ENCODE measurements at regions not wholly inside any gene's neighbourhood (a gene's known extent, or its start where the extent isn't known, plus 50 kb on each side); places are given as distances from the start of the nearest gene placed in this dataset.

DNA sequence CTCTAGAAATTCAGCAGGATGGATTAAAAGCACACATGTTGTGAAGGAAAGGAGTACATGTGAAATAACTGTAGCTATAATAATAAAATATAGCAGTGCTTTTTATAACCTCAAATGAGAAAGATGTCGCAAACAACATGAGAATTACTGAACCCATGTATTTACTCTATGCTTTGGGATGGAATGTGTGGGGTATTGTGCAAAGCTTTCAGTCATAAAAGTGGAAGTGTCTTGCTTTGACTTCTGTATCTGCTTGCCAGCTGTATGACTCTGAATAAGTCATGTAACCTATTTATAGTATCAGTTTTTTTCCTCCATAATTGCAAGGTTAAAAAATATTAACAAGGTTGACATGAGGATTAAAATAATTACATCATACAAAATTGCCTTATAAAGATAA, 519.3 kb upstream of the CADM2 start:
- no peak for DNase-seq (ENCODE audit: low spot score)

DNA sequence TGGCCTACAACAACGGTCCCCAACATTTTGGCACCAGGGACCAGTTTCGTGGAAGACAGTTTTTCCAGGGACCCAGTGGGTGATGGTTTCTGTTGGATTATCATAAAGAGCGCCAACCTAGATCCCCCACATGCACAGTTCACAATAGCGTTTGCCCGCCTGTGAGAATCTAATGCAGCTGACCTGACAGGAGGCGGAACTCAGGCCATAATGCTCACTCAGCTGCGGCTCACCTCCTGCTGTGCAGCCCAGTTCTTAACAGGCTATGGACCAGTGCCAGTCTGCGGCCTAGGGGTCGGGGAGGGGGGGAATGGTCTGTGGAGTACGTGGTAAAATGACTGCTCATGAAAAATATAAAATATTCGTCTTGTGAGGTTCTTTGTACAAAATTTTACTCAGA, 518.5 kb upstream of the CADM2 start:
- DNase-seq (ENCODE audit: low spot score) = no peak

DNA sequence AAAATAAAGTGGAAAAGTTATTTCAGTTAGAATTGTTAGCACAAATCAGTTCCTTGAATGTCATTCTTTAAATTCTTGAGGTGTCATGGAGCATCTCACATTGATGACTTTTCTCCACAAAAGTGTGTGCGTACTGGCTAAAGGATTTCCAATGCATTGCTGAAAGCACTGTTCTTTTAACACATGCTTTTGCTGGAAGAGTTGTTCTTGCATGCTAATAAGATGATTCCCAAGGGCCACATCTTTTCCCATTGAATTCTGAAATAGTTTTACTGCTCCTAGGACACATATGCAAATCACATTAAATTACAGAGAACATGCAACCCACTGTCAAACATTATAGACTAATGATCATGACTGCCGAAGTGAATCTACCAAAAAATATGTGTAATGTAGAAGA, 516.3 kb upstream of the CADM2 start:
- no peak for DNase-seq (ENCODE audit: low spot score)

DNA sequence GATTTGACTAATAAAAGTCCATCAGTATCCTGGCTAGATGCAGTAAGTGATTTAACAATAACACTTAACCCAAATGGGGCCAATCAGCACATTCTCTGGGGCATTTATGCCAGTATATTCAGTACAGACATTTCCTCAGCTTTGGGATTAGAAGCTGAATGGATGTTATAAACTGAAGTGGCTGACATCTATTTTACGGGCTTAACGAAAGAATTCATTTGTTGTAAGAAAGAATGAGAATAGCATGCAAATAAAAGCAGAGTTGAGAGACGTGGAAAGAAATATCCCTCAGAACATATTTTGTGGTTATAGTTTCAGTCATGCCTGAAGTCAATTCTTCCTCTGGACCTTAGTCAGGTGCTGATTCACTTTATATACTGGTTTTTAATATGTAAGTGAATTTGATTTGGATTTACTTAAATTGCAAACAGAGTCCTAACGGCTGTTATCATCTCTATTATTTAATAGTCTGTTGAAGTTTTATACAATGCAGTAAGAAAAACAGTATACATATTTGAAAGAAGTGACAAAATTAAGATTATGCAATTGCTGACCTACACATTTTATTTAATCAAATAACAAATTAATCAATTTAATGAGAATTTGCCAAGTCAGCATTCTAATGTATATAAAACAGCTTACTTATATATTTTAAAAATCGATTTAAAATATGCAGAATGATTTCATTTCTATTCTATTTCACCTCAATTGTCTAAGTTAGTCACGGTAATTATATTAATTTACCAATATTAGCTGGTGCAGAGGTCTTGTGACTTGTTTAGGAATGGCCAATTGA, 513.9 kb upstream of the CADM2 start:
- DNase-seq (ENCODE audit: low spot score) = no peak

DNA sequence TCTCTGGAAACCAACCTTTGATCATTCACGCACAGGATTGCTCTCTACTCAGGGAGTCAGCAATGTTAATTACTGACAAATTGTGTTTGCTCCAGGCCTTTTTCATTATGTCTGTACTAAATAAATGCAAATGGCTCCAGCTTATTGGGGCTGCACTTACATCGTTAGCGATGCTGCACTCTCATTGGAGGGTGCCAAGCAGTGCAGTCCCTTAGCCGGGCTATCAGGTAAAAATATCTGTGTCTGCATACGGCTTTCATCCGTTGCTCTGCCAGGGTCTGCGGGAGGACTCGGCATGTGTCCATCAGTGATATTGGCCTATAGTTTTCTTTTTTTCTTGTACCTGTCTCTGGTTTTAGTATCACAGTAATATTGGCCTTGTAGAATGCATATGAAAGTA, 471.5 kb upstream of the CADM2 start:
- DNase-seq (ENCODE audit: low spot score) = no peak

DNA sequence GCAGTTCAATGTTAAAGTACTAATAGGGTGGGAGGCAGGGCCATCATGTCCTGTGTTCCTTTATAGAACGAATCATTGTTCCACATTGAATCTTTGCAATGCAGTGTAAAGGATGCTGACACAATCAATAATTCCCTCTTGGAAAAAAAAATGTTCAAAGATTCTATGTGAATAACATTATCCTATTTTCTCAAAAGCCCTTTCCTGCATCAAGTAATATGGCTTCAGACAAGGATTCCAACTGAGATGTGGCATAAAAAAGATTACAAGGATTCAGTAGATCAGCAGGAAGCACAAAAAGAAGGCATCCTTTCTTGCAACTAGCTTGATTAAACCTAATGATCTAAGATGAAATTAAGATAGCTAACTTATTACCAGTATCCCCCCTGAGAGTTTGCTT, 454.0 kb upstream of the CADM2 start:
- no peak for DNase-seq (ENCODE audit: low spot score)

DNA sequence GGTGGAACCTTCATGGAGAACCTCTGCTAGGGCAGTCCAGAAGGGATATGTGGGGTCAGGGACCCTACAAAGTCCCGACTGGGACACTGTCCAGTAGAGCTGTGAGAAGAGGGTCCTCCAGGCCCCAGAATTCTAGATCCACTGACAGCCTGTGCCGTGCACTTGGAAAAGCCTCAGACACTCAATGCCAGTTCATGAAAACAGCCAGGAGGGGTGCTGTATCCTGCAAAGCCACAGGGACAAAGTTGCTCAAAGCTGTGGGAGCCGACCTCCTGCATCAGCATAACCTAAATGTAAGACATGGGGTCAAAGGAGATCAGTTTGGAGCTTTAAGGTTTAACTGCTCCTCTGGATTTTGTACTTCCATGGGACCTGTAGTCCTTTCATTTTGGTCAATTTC, 448.8 kb upstream of the CADM2 start:
- no peak for DNase-seq (ENCODE audit: low spot score)

DNA sequence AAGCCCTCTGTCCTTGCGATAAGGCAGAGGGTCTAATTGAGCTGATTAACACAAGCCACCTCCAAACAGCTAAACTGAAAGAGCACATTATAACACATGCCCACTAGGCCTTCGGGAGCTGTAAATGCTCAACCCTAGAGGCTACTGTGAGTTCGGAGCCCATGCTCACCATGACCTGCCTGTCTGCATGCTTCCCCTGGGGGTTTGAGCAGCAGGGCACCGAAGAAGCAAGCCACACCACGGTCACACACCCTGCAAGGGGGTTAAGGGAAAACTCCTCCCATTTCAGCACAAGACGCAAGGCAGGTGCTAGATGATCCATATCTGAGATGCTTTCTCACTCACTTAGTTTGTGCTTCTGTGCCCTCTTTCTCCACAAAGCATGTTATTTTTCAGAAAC, 435.9 kb upstream of the CADM2 start:
- DNase-seq (ENCODE audit: low spot score) = no peak

DNA sequence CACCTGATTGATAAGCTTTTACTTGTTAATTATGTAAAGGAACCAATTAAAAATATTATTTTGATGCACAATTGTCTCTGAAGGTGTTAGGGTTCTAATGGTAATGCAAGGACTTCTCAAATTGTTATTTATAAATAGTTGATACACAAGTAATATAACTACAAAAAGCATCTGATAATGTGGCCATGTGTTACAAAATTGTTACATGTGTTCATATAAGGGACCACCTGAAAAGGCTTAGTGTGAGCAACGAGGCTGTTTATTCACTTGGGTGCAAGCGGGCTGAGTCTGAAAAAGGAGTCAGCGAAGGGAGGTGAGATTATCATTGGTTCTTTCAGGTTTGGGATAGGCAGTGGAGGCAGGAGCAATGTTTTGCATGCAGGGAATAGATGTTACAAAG, 421.9 kb upstream of the CADM2 start:
- no peak for DNase-seq (ENCODE audit: low spot score)

DNA sequence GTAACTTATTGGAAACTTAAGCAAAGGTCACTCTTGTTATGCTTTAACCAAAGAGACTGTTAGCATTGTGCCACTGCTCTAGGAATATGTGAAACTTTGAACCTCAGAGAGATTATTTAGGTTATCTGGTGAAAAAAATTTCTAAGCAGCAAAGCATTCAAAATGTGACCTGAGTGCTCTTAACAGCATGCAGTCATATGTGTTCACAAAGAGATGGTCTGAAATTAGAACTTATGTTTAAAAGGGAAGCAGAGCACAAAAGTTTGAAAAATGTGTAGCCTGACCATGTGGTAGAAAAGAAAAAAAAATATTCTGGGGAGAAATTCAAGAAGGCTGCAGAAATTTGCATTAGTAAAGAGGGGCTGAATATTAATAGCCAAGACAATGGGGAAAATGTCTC, 420.2 kb upstream of the CADM2 start:
- DNase-seq (ENCODE audit: low spot score) = no peak

DNA sequence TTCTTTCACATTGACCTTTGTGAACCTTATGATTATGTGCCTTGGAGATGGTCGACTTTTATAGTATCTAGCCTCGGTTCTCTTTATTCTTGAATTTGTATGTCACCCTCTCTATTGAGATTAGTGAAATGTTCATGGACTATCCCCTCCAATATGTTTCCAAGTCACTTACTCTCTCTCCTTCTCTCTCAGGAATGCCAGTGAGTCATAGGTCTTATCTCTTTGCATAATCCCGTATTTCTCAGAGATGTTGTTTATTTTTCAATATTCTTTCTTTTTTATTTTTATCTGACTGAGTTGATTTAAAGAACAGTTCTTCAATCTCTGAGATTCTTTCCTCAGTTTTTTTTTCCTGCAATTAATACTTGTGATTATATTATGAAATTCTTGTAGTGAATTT, 411.6 kb upstream of the CADM2 start:
- DNase-seq (ENCODE audit: low spot score) = no peak

DNA sequence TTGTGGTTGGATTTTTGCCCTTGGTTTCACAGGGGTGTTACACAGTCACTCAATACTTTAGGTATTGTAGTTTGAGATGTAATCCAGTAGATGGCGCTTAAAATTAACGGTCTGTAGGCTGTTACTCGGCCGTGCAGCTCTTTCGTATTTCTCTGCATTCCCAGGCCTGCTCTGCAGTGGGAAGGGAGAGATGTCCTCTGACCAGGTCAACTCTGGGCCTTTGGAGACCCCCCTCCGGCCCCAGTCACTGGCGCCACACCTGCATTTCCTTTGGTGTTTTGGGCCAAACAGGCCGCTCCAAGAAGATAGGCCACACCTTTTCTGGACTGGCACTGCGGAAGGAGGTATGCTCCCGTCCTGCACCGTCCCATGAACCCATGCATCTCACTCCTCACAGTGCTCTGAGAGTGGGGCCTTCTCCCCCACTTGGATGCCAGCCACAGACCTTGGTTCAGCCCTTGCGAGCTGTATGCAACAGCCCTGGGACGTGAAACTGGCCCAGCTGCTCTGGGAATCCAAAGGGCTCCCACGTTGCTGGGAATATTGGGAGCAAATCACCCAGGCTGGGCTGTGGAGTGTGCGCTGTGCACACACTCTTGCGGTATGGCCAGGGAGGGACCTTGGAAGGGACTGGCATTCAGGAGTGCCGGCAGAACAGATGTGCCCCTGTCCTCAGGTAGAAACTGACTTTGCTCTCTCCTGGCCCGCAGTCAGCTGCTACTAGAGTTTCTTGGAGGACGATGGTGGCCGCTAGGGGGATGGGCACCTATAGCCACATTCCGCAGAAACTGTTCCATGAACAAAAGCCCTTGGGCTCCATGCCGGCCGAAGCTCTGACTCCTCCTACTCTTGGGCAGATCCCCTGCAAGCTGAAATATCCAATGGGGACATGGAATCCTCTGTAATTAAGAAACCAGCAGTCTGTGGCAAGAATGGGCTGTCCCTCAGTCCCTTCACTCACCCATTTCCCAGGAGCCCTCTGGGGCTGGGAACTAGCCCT, 410.5 kb upstream of the CADM2 start:
- peak; percentile 28 for DNase-seq (ENCODE audit: low spot score)

DNA sequence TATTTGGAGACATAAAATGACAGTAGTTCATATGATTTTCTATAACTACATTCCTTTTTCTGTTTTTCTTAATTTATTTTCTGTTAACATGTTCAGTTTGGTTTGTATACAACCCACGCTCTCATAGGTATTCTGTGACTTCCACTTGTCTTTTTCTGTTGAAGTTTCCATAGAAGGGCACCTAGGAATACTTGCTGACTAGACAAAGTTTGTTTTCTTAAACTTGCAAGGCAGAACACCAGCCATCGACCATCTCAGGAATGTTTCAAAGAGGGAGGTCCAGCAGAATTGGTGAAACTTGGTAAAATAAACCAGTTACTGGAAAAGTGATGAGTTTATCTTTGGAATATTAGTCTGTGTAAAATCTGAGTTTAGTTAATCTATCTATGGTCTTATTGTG, 403.2 kb upstream of the CADM2 start:
- DNase-seq (ENCODE audit: low spot score) = no peak

DNA sequence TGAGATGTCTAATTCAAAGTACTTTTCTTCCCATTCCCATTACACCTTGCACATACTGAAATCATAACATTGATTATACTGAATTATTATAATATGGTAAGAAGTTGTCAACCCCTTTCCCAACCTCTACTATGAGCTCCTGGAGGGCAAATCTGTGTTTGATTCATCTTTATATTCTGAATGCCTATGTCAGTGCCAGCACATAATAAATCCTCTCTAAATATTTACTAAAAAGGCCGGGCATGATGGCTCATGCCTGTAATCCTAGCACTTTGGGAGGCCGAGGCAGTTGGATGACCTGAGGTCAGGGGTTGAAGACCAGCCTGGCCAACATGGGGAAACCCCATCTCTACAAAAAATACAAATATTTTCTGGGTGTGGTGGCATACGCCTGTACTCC, 392.5 kb upstream of the CADM2 start:
- DNase-seq (ENCODE audit: low spot score) = no peak

DNA sequence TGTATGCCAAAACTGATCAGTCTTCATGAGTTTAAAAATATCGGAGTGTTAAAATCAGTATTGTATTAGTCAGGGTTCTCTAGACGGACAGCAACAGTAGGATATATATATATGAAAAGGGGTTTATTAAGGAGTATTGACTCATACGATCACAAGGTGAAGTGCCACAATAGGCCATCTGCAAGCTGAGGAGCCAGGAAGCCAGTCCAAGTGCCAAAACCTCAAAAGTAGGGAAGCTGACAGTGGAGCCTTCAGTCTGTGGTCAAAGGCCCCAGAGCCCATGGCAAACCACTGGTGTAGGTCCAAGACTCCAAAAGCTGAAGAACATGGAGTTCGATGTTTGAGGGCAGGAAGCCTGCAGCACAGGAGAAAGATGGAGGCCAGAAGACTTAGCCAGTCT, 391.0 kb upstream of the CADM2 start:
- DNase-seq (ENCODE audit: low spot score) = no peak

DNA sequence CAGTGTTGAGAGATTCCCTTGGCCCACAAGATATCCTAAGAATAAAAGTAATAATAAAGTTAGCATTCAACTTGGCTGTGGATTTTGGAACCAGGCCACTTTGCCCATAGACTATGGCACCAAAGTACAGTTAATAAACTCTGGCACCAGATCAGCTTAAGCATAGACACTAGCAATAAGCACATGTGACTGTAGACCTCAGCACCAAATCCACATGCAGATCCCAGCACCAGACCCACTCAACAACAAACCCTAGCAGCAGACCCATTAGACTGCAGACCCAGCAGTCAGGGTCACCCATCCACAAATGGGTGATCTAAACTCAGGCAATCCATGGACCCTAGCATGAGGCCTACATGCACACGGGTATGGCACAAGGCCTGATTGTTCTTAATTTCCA, 384.8 kb upstream of the CADM2 start:
- no peak for DNase-seq (ENCODE audit: low spot score)

DNA sequence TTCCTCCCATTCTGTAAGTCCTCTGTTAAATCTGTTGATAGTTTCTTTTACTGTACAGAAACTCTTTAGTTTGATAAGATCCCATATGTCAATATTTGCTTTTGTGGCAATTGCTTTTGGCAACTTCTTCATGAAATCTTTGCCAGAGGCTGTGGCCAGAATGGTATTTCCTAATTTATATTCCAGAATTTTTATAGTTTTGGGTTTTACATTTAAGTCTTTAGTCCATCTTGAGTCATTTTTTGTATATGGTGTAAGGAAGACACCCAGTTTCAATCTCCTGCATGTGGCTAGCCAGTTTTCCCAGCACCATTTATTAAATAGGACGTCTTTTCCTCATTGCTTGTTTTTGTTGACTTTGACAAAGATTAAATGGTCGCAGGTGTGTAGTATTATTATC, 372.4 kb upstream of the CADM2 start:
- no peak for DNase-seq (ENCODE audit: low spot score)

DNA sequence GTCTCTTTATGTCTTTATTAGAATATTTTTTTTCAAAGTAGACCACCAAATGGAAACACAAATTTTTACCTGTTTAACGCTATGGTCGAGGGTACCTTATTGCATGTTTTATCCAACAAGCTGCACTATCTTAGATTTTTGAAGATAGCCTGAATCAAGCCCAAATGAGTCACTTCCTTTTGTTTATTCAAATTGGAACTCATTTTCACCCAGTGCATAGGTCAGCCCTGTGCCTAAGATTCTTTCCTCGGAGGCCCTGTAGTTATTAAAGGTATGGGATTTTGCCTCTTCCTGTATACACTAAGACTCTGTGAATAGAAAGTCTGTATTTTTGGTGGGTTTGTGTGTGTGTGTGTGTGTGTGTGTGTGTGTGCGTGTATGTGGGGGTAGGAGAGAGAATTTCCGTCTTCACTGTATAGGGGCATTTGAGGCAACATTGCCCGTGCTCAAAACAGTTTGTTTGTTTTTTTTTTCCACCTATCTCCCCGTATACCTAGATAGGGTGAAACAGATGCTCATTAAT, 358.0 kb upstream of the CADM2 start:
- no peak for DNase-seq (ENCODE audit: low spot score)

DNA sequence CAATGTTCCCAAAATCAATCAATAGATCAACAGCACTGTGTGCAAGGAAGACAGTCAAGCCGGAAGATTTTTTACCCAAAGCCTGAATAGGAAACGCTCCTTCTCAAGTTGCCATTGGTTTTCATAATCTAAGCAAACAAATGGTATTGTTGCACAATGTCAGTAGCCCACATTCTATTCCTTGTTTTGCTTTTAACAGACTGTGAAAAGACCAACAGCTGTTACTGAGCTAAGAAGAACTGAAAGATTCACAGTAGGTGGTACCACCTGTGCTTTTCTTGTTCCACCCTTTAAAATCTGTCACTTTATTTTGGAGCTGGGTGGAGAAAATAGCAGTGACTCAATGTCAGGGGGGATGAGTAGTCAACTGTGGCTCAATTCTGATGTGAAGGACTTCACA, 357.5 kb upstream of the CADM2 start:
- no peak for DNase-seq (ENCODE audit: low spot score)

DNA sequence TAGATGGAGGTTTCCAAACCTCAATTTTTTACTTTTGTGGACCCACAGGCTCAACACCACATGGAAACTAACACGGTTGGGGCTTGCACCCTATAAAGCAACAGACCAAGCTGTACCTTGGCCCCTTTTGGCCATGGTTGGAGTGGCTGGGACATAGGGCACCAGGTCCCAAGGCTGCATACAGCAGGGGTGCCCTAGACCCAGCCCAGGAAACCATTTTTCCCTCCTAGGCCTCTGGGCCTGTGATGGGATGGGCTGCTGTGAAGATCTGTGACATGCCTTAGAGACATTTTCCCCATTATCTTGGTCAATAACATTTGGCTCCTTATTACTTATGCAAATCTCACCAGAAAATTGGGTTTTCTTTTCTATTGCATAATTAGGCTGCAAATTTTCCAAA, 337.0 kb upstream of the CADM2 start:
- DNase-seq (ENCODE audit: low spot score) = no peak

DNA sequence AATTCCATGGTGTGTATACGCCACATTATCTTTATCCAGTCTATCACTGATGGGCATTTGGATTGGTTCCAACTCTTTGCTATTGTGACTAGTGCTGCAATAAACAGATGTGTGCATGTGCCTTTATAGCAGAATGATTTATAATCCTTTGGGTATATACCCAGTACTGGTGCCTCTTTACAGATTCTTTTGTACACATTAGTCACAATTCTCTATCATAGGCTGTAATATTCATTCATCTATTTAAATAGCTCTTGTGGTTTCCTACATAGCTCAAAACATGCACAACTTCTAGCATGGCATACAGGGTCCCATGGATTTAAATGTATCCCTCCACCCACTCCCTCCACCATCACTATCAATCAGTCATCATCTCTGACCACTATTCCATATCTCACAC, 324.1 kb upstream of the CADM2 start:
- no peak for DNase-seq (ENCODE audit: low spot score)

DNA sequence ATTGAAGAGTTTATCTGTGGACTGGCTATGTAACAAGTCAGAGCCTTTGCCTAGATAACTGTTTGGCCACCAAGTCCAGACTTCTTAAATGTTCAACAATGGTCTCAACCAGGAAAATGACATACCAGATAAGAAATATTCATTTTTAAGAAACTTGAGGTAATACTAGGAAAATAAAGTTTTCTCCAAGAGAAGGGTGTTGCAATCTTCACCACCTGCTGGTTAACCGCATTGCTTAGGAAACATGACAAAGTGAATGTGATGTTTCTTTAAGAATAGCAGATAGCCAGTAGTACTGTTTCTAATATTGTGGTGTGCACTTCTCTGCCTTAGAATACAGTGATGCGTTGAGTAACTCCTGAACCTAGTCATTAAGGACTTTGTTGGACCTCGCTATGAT, 321.5 kb upstream of the CADM2 start:
- no peak for DNase-seq (ENCODE audit: low spot score)

DNA sequence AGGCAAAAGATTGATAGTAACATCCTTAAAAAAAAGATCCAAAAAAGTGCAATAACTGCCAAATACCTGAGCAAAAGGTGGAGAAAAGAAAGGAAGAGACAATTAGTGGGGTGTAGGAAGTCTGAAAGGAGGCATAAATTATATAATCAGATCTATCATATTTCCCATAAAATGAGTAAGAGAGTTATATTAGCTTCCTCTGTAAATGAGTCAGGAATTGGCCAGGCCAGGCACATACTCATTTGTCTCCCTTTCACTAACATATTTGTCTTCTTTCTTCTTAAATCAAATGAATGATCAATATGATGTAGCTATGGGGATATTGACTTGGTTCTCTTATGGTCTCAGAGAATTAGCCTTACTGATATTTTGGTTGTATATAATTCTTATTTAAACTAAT, 292.3 kb upstream of the CADM2 start:
- no peak for DNase-seq (ENCODE audit: low spot score)

All from NAMALWA (cell line).